WI38 (cell line): ENCODE measurements at regions not wholly inside any gene's neighbourhood (a gene's known extent, or its start where the extent isn't known, plus 50 kb on each side); places are given as distances from the start of the nearest gene placed in this dataset.

ENCODE experiments used
- H3K4me3 ChIP-seq: 2 replicates; pipeline ENCODE4 v1.5.1; 2011; ENCODE audit warnings: low read depth, mild to moderate bottlenecking, control low read depth, low read length
- TF ChIP-seq, protein P1 (sequence below): IDR thresholded peaks from 2 replicates; pipeline ENCODE4 v1.5.1; 2012; ENCODE audit warnings: low read depth, mild to moderate bottlenecking, control low read depth, low read length

DNA sequence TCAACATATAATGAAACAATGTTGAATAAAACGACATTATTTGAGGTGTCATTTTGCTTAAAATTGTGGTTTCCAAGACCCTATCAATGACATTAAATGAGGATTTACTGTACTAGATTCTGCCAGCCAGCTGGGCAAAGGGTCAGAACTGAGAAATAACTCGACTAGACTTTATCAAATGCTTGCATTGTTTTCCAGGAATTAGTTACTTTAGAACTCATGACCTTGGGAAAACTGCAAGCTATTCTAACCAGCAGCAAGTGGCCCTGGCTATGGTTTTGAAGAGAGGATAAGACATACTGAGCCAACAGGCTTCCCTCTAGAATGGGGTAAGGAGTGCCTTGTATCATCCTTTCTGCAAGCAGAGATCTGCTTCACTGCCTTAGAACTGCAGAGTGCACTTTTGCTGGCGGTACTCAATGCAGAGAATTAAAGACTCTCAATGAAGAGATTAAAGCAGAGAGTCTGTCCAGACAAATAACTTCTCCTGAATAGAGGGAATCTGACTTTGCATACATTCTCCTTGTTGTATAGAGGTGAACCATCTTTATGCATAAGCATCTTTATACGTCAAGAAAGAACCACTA, 281.5 kb downstream of the ARL4A start:
- TF ChIP-seq, protein P1, sequence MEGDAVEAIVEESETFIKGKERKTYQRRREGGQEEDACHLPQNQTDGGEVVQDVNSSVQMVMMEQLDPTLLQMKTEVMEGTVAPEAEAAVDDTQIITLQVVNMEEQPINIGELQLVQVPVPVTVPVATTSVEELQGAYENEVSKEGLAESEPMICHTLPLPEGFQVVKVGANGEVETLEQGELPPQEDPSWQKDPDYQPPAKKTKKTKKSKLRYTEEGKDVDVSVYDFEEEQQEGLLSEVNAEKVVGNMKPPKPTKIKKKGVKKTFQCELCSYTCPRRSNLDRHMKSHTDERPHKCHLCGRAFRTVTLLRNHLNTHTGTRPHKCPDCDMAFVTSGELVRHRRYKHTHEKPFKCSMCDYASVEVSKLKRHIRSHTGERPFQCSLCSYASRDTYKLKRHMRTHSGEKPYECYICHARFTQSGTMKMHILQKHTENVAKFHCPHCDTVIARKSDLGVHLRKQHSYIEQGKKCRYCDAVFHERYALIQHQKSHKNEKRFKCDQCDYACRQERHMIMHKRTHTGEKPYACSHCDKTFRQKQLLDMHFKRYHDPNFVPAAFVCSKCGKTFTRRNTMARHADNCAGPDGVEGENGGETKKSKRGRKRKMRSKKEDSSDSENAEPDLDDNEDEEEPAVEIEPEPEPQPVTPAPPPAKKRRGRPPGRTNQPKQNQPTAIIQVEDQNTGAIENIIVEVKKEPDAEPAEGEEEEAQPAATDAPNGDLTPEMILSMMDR: no peak
- H3K4me3 ChIP-seq: no peak overlapping the region

DNA sequence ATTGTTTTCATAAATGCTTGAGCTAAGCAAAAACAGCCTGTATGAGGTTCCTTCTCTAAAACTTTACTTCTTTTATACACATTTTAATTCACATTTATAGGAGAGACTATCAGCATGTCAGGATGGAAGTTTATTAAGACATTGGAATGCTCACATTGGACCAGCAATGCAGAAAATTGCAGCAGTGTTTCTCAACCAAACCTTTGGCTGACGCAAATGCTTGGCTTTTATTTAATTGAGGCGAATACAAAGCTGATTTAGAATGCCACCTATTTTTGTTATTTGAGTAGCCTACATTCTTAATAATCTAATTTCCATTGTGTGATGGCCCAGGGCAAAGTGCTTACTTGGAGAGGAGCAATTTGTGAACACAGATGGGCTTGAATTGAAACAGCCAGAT, 283.2 kb downstream of the ARL4A start:
- TF ChIP-seq, protein P1: no peak

DNA sequence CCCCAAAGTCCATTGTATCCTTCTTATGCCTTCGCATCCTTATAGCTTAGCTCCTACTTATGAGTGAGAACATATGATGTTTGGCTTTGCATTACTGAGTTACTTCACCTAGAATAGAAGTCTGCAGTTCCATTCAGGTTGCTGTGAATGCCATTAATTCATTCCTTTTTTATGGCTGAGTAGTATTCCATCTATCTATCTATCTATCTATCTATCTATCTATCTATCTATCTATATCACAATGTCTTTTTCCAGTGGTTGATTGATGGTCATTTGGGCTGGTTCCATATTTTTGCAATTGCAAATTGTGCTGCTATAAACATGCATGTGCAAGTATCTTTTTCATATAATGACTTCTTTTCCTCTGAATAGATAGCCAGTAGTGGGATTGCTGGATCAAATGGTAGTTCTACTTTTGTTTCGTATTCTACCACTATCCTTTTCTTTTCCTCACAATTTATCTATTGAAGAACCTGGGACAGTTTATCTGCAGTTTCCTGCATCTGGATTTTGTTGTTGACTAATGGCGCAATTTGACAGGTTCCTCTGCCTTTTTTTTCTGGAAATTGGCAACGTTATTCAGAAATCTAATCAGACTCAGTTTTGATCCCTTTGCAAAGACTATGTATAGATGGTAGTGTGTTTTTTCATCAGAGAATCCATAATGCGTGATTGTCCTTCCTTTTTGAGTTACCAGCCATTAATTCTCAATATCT, 287.2 kb downstream of the ARL4A start:
- H3K4me3 ChIP-seq: no peak overlapping the region
- TF ChIP-seq, protein P1: no peak

More for the DNA sequence above, 283.2 kb downstream of the ARL4A start:
- H3K4me3 ChIP-seq: no peak overlapping the region

DNA sequence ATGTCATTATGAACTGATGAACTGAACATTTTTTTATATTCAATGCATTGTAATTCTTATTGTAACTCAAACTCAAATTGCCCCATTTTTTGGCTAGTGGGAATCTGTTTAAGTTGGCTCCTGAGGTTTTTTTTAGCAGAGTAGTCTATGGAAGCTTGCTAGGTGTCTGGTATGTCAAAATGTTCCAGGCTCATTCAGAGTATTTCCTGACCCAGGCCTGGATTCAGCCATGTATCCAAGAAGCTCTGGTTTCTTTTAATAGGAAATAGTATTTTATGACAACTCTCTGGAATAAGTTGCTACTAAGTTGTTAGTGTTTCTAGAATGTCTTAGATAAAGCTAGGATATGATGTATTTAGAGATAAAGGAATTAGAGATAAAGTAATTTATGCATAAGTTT, 288.0 kb downstream of the ARL4A start:
- H3K4me3 ChIP-seq: no peak overlapping the region
- TF ChIP-seq, protein P1: no peak

DNA sequence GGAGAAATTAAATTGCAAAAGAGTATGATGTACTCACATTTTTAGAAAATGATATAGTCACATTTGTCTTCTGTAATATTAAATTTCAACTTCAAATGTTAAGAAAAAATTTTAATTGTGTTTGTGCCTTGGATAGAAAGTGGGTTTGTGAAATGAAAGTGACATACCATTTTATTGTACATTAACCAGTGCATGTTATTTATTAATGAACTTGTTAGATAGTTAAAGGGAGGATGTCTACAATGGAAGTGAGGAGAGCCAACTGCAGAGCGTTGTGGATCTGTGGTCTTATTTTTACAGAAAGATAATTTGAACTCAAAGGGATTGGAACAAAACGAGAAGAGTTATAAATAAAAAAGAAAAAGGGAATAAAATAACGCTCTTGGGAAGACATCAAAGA, 291.7 kb downstream of the ARL4A start:
- H3K4me3 ChIP-seq: no peak overlapping the region
- TF ChIP-seq, protein P1: no peak

DNA sequence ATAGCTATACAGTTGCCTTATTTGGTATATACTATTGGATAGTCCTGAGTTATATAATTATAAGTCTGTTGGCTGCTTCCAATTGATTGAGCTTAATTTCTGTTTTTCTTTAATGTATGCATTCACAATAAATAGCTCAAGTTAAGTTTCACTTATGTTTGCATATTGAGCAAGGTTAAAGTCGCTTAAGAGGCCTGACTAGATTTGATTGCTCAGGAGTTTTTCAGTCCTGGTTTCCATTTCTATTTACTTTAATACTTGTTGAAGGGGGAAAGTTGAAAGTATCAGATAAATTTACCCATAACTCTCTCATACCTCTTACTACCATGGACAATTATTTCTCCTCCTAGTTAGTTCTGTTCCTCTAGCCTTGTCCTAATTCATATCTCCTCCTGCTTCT, 294.7 kb downstream of the ARL4A start:
- no peak overlapping the region for H3K4me3 ChIP-seq
- TF ChIP-seq, protein P1: no peak

GRCh38 chr7:12984117-12984516, 296.7 kb downstream of the ARL4A start:
- TF ChIP-seq, protein P1: no peak
- H3K4me3 ChIP-seq: no peak overlapping the region
